H1 (cell line): ENCODE measurements at regions not wholly inside any gene's neighbourhood (a gene's known extent, or its start where the extent isn't known, plus 50 kb on each side); places are given as distances from the start of the nearest gene placed in this dataset.

Source experiments
- EP300 ChIP-seq, 2 experiments: IDR thresholded peaks; 1 replicate in 1 of 2; 2 replicates in 1 of 2; pipeline ENCODE4 v1.6.1; 2011 to 2012; ENCODE audit warnings: low read depth in 2 of 2, low read length in 2 of 2, mild to moderate bottlenecking in 2 of 2, borderline replicate concordance in 1 of 2, inconsistent platforms in 1 of 2, moderate library complexity in 1 of 2
- MAX ChIP-seq: IDR thresholded peaks from 2 replicates; pipeline ENCODE4 v1.6.1; 2012; ENCODE audit warnings: inconsistent platforms
- POLR2AphosphoS5 ChIP-seq: IDR thresholded peaks from 2 replicates; pipeline ENCODE4 v1.6.1; 2011; ENCODE audit warnings: low read depth, low read length
- TF ChIP-seq, protein P1 (sequence below), 3 experiments: IDR thresholded peaks; 1 replicate in 2 of 3; 2 replicates in 1 of 3; pipeline versions ENCODE4 v1.5.1 to v1.6.1; 2011; ENCODE audit warnings: low read length in 3 of 3, mild to moderate bottlenecking in 3 of 3, inconsistent platforms in 2 of 3, low read depth in 1 of 3, moderate library complexity in 1 of 3; ENCODE audit not compliant: insufficient read depth in 1 of 3; ENCODE audit errors: control extremely low read depth in 1 of 3
- TF ChIP-seq, protein P2 (sequence below): IDR thresholded peaks from 2 replicates; pipeline ENCODE4 v1.6.1; 2011; ENCODE audit warnings: low read length, improper control_type of control experiment

GRCh38 chr14:57087841-57088240, 180.9 kb downstream of the EXOC5 start:
- TF ChIP-seq MAX (no peak), POLR2AphosphoS5 (no peak), EP300 (IDR thresholded peaks at IDR 0.05; ENCODE audit: borderline replicate concordance in 1 of 2, low read depth in 2 of 2, low read length in 2 of 2) (no peak)
- TF ChIP-seq, protein P1, sequence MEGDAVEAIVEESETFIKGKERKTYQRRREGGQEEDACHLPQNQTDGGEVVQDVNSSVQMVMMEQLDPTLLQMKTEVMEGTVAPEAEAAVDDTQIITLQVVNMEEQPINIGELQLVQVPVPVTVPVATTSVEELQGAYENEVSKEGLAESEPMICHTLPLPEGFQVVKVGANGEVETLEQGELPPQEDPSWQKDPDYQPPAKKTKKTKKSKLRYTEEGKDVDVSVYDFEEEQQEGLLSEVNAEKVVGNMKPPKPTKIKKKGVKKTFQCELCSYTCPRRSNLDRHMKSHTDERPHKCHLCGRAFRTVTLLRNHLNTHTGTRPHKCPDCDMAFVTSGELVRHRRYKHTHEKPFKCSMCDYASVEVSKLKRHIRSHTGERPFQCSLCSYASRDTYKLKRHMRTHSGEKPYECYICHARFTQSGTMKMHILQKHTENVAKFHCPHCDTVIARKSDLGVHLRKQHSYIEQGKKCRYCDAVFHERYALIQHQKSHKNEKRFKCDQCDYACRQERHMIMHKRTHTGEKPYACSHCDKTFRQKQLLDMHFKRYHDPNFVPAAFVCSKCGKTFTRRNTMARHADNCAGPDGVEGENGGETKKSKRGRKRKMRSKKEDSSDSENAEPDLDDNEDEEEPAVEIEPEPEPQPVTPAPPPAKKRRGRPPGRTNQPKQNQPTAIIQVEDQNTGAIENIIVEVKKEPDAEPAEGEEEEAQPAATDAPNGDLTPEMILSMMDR (IDR thresholded peaks at IDR 0.05; ENCODE audit: control extremely low read depth in 1 of 3, insufficient read depth in 1 of 3, low read depth in 1 of 3, low read length in 3 of 3): no peak
- TF ChIP-seq, protein P2, sequence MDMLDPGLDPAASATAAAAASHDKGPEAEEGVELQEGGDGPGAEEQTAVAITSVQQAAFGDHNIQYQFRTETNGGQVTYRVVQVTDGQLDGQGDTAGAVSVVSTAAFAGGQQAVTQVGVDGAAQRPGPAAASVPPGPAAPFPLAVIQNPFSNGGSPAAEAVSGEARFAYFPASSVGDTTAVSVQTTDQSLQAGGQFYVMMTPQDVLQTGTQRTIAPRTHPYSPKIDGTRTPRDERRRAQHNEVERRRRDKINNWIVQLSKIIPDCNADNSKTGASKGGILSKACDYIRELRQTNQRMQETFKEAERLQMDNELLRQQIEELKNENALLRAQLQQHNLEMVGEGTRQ: no peak
